ENCODE measurements at regions not wholly inside any gene's neighbourhood (a gene's known extent, or its start where the extent isn't known, plus 50 kb on each side); places are given as distances from the start of the nearest gene placed in this dataset.
"Not testable (repeated sequence)": the region's sequence is repeated elsewhere in the genome, so short reads cannot be mapped to it uniquely, and the experiment has no call there.

DNA sequence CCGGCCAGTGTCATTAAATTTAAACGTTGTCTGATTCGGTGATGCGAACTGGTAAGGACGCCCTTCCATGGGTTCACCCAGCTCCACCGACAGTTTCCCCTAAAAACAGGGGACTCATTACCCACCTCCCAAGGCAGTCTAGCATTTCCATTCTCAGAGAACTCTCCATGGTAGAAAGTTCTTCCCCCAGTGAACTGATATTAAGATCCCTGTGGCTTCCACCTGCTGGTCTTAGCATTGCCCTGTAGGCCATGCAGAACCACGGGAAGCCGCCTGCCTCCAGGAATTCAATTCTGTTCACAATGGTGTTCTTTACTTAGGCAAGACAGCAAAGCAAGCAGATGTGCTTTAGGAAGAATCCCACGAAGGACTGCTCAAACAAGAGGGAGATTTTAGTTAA lies 128.9 kb upstream of the NANOS1 start:
- TF ChIP-seq EP300 (IDR thresholded peaks at IDR 0.05) (no peak), POLR2A (IDR thresholded peaks at IDR 0.05) (no peak), POLR2AphosphoS5 (IDR thresholded peaks at IDR 0.05) (no peak)
- TF ChIP-seq, protein P1, sequence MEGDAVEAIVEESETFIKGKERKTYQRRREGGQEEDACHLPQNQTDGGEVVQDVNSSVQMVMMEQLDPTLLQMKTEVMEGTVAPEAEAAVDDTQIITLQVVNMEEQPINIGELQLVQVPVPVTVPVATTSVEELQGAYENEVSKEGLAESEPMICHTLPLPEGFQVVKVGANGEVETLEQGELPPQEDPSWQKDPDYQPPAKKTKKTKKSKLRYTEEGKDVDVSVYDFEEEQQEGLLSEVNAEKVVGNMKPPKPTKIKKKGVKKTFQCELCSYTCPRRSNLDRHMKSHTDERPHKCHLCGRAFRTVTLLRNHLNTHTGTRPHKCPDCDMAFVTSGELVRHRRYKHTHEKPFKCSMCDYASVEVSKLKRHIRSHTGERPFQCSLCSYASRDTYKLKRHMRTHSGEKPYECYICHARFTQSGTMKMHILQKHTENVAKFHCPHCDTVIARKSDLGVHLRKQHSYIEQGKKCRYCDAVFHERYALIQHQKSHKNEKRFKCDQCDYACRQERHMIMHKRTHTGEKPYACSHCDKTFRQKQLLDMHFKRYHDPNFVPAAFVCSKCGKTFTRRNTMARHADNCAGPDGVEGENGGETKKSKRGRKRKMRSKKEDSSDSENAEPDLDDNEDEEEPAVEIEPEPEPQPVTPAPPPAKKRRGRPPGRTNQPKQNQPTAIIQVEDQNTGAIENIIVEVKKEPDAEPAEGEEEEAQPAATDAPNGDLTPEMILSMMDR (IDR thresholded peaks at IDR 0.05): no peak
- Histone ChIP-seq H3K4me1 (no peaks in the 10 kb centered on the region), H3K4me3 (no peak overlapping the region), H3K9me3 (peaks cover 0 to 7% (median 1%) of the 10 kb centered on the region in 4 donors), H3K27me3 (no peaks in the 10 kb centered on the region), H3K27ac (no peak overlapping the region), H3K36me3 (no peaks in the 10 kb centered on the region)
- no peak for DNase-seq
- intact Hi-C loops (cut with DNase I): no loop called here
- 81 to 85% methylated on average over 9 of the region's 9 CpGs for WGBS, 2 donors

DNA sequence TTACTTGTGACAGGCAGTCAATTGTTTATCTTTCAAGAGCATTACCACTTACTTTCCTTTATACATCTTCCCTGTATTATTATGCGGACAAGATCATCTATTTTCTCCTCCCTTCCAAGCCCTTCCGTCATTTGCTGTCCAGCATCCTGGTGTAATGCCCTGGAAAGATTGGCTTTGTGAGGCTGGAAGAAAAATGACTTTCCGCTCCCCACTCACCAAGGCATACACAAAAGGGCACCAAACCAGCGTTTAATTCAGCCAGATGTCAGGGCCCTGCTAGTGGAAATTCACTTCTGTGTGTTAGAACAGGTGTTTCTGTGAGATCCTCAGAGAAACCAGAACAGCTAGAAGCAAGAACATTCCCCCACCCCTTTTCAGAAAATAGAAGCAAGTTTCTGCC lies 128.1 kb upstream of the NANOS1 start:
- 72 to 73% methylated on average over 4 of the region's 4 CpGs for WGBS, 2 donors
- Histone ChIP-seq H3K9me3 (peaks cover 0 to 7% (median 1%) of the 10 kb centered on the region in 4 donors), H3K27ac (no peak overlapping the region), H3K36me3 (no peaks in the 10 kb centered on the region), H3K4me3 (no peak overlapping the region), H3K27me3 (no peaks in the 10 kb centered on the region), H3K4me1 (no peaks in the 10 kb centered on the region)
- TF ChIP-seq EP300 (IDR thresholded peaks at IDR 0.05) (no peak), POLR2AphosphoS5 (IDR thresholded peaks at IDR 0.05) (no peak), POLR2A (IDR thresholded peaks at IDR 0.05) (no peak)
- TF ChIP-seq, protein P1 (IDR thresholded peaks at IDR 0.05): no peak
- no peak for DNase-seq
- intact Hi-C loops (cut with DNase I): no loop called here

DNA sequence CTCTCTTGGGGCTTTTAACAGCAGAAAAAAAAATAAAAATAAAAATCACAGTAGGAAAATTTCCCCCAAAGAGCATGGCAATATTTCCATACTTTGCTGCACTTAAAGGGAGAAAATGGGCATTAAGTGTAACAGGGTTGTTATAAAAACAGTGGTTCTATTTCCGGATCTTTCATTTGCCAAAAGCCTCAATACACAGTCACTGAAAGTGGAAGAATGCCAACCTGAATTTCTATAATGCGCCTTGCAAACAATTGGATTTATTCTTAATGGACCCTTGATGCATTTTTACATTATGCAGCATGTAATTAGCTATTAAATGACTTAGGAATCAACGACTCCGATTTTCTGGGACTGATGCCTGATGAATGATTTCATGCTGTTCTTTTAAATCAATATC lies 127.6 kb upstream of the NANOS1 start:
- Histone ChIP-seq H3K36me3 (no peaks in the 10 kb centered on the region), H3K27ac (no peak overlapping the region), H3K4me3 (no peak overlapping the region), H3K4me1 (no peaks in the 10 kb centered on the region), H3K9me3 (peaks cover 0 to 7% (median 1%) of the 10 kb centered on the region in 4 donors), H3K27me3 (no peaks in the 10 kb centered on the region)
- intact Hi-C loops (cut with DNase I): no loop called here
- 75 to 84% methylated on average over 4 of the region's 4 CpGs for WGBS, 2 donors
- DNase-seq: no peak
- TF ChIP-seq POLR2A (IDR thresholded peaks at IDR 0.05) (no peak), EP300 (IDR thresholded peaks at IDR 0.05) (no peak), POLR2AphosphoS5 (IDR thresholded peaks at IDR 0.05) (no peak)
- TF ChIP-seq, protein P1 (IDR thresholded peaks at IDR 0.05): no peak

DNA sequence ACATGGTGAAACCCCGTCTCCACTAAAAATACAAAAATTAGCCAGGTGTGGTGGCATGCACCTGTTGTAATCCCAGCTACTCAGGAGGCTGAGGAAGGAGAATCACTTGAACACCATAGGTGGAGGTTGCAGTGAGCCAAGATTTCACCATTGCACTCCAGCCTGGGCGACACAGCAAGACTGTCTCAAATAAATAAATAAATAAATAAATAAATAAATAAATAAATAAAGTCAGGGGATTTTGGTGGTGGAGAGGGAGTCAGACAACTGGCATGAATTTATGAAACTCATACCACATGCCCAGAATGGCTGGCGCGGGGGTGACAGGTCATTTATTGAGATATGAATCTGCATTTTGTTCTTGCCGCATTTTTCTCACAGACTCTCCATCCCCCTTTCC lies 126.9 kb upstream of the NANOS1 start:
- intact Hi-C loops (cut with DNase I); H3K27ac ChIP-seq; H3K27me3 ChIP-seq; H3K4me3 ChIP-seq; H3K9me3 ChIP-seq; H3K36me3 ChIP-seq; DNase-seq; H3K4me1 ChIP-seq: not testable (repeated sequence)
- 93 to 94% methylated on average over 5 of the region's 5 CpGs for WGBS, 2 donors

DNA sequence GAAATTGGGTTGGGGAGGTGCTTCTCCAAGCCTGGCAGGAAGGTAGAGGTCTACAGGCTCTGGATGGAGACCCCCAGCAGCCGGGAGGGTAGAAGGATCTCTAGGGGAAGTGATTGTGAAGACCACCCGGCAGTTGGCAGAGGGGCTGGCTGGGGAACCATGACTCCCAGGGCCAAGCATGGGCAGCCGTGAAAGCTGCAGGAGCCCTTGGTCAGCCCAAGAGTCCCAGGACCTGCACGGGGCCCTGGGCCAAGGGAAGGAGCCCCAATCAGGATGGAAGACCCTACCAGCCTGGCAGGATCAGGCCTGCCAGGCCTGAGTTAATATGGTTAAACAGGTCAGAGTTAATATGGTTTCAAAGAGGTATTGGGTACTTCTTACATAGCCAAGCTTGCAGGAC lies 126.3 kb upstream of the NANOS1 start:
- WGBS, 2 donors: 90 to 94% methylated on average over 4 of the region's 4 CpGs
- H3K4me3 ChIP-seq: no peak overlapping the region
- no peaks in the 10 kb centered on the region for H3K27me3 ChIP-seq
- H3K9me3 ChIP-seq: peaks cover 0 to under 1% (median 0%) of the 10 kb centered on the region in 4 donors
- intact Hi-C loops (cut with DNase I): no loop called here
- H3K27ac ChIP-seq: no peak overlapping the region
- no peaks in the 10 kb centered on the region for H3K36me3 ChIP-seq
- no peaks in the 10 kb centered on the region for H3K4me1 ChIP-seq
- no peak for DNase-seq
- TF ChIP-seq, protein P1 (IDR thresholded peaks at IDR 0.05): no peak
- TF ChIP-seq POLR2A (IDR thresholded peaks at IDR 0.05): no peak
- TF ChIP-seq POLR2AphosphoS5 (IDR thresholded peaks at IDR 0.05): no peak
- no peak for TF ChIP-seq EP300 (IDR thresholded peaks at IDR 0.05)
